ENCODE measurements at regions not wholly inside any gene's neighbourhood (a gene's known extent, or its start where the extent isn't known, plus 50 kb on each side); places are given as distances from the start of the nearest gene placed in this dataset.

DNA sequence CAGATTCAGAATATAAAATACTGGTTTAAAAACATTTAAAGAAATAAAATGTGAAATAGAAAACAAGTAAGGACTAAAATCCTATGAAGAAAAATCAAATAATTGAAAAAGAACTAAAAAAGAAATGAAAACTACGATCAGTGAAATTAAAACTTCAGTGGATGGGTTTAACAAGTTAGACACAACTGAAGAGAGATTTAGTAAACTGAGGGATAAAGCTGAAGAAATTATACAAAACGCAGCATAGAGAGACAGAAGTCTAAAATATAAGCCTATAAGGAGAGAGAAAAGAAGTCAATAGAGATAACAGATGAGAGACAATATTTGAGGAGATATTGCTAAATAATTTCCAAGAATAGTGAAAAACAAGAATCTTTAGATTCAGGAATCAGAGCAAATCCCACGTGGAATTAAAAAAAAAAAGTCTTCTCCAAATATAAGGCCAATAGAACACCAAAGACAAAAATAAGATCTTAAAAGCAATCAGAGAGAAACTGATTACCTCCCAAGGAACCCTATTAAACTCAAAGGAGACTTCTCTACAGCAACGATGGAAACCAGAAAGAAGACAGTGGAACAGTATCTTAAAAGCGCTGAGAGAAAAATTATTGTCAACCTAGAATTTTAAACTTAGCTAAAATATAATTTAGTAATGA, 59.6 kb upstream of the ABL1 start:
- Histone ChIP-seq H4K20me1 (ENCODE audit: insufficient read depth, low read length) (no peaks in the 10 kb centered on the region), H3K27me3 (ENCODE audit: insufficient read depth, low read length) (no peaks in the 10 kb centered on the region), H3K9me3 (ENCODE audit: low read depth, low read length) (no peaks in the 10 kb centered on the region), H3K4me2 (ENCODE audit: insufficient read depth, low read length) (no peak overlapping the region), H3K36me3 (ENCODE audit: insufficient read depth, low read length) (no peaks in the 10 kb centered on the region), H3K4me3 (ENCODE audit: insufficient read depth, low read length) (no peak overlapping the region), H3K27ac (ENCODE audit: low read depth, low read length) (peak overlapping the region; percentile 29), H2AFZ (ENCODE audit: low read length) (no peak overlapping the region), H3K79me2 (ENCODE audit: insufficient read depth, low read length) (peaks cover 69% of the 10 kb centered on the region), H3K4me1 (ENCODE audit: insufficient read depth, low read length) (peaks cover 34% of the 10 kb centered on the region)
- no peak for DNase-seq (ENCODE audit: insufficient read length, low spot score, missing footprints)
- TF ChIP-seq, protein P1, sequence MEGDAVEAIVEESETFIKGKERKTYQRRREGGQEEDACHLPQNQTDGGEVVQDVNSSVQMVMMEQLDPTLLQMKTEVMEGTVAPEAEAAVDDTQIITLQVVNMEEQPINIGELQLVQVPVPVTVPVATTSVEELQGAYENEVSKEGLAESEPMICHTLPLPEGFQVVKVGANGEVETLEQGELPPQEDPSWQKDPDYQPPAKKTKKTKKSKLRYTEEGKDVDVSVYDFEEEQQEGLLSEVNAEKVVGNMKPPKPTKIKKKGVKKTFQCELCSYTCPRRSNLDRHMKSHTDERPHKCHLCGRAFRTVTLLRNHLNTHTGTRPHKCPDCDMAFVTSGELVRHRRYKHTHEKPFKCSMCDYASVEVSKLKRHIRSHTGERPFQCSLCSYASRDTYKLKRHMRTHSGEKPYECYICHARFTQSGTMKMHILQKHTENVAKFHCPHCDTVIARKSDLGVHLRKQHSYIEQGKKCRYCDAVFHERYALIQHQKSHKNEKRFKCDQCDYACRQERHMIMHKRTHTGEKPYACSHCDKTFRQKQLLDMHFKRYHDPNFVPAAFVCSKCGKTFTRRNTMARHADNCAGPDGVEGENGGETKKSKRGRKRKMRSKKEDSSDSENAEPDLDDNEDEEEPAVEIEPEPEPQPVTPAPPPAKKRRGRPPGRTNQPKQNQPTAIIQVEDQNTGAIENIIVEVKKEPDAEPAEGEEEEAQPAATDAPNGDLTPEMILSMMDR (IDR thresholded peaks at IDR 0.05; ENCODE audit: extremely low read depth, low read depth, low read length), result no peak

DNA sequence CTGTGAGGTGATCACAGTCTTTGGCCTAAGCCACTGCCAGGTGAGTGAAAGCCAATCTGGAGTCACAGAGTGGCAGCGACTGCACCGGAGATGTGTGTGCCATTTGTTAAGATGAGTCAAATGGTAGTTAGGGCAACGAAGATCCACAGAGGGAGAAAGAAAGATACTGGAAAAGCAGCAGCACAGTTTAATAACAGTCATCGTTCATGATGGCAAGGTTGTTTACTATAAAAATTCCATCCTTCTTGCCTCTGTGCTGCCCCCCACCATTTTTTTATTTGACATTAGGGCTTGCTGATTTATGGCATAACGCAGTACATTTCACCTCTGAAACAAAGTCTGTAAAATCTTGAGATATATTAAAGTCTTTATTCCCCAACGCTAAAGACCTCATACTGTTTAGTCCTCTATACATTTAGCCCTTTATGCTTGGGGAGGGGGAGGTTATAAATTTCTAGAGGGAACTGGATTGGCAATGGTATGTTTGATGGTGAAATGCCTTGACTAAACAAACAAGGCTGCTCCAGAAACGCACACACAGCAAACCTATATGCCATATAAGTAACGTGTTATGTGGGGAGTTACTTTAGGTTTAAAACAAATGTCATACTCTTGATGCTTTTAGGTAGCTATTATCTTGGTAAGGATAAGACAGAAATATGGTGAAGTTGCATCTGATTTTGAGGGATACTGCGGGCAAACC, 55.8 kb upstream of the ABL1 start:
- H3K4me1 ChIP-seq (ENCODE audit: insufficient read depth, low read length), result peaks cover 57% of the 10 kb centered on the region
- no peaks in the 10 kb centered on the region for H3K9me3 ChIP-seq (ENCODE audit: low read depth, low read length)
- DNase-seq (ENCODE audit: insufficient read length, low spot score, missing footprints), result no peak
- no peaks in the 10 kb centered on the region for H3K27me3 ChIP-seq (ENCODE audit: insufficient read depth, low read length)
- H3K27ac ChIP-seq (ENCODE audit: low read depth, low read length), result peak overlapping the region; percentile 100
- no peak overlapping the region for H2AFZ ChIP-seq (ENCODE audit: low read length)
- no peaks in the 10 kb centered on the region for H3K36me3 ChIP-seq (ENCODE audit: insufficient read depth, low read length)
- no peaks in the 10 kb centered on the region for H4K20me1 ChIP-seq (ENCODE audit: insufficient read depth, low read length)
- H3K4me3 ChIP-seq (ENCODE audit: insufficient read depth, low read length), result no peak overlapping the region
- peaks cover 54% of the 10 kb centered on the region for H3K79me2 ChIP-seq (ENCODE audit: insufficient read depth, low read length)
- TF ChIP-seq, protein P1 (IDR thresholded peaks at IDR 0.05; ENCODE audit: extremely low read depth, low read depth, low read length), result no peak
- peak overlapping the region; percentile 95 for H3K4me2 ChIP-seq (ENCODE audit: insufficient read depth, low read length)

DNA sequence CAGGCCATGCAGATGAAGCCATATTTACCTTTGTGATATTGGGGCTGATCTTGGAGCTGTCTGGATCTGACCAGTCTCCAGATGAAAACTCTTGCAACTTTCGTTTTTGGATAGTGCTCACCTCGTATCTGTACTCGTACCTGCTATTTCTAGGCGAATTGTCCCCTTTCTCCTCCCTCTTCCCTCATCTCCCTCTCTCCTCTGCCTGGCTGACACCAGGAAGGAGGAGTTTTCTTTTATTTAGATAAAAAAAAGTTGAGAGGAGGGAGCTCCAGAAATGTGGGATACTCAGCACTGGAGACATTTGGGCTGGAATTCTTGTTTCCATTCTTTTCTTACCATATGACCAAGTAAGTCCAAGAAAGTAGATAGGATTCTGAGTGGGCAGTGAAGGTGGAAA, 54.6 kb upstream of the ABL1 start:
- no peaks in the 10 kb centered on the region for H3K27me3 ChIP-seq (ENCODE audit: insufficient read depth, low read length)
- peaks cover 51% of the 10 kb centered on the region for H3K4me1 ChIP-seq (ENCODE audit: insufficient read depth, low read length)
- peaks cover 5% of the 10 kb centered on the region for H4K20me1 ChIP-seq (ENCODE audit: insufficient read depth, low read length)
- peaks cover 59% of the 10 kb centered on the region for H3K79me2 ChIP-seq (ENCODE audit: insufficient read depth, low read length)
- TF ChIP-seq, protein P1 (IDR thresholded peaks at IDR 0.05; ENCODE audit: extremely low read depth, low read depth, low read length), result no peak
- no peak overlapping the region for H2AFZ ChIP-seq (ENCODE audit: low read length)
- peak overlapping the region; percentile 95 for H3K4me2 ChIP-seq (ENCODE audit: insufficient read depth, low read length)
- no peaks in the 10 kb centered on the region for H3K9me3 ChIP-seq (ENCODE audit: low read depth, low read length)
- no peaks in the 10 kb centered on the region for H3K36me3 ChIP-seq (ENCODE audit: insufficient read depth, low read length)
- peak; percentile 59 for DNase-seq (ENCODE audit: insufficient read length, low spot score, missing footprints)
- peak overlapping the region; percentile 100 for H3K27ac ChIP-seq (ENCODE audit: low read depth, low read length)
- H3K4me3 ChIP-seq (ENCODE audit: insufficient read depth, low read length), result peak overlapping the region; percentile 66

DNA sequence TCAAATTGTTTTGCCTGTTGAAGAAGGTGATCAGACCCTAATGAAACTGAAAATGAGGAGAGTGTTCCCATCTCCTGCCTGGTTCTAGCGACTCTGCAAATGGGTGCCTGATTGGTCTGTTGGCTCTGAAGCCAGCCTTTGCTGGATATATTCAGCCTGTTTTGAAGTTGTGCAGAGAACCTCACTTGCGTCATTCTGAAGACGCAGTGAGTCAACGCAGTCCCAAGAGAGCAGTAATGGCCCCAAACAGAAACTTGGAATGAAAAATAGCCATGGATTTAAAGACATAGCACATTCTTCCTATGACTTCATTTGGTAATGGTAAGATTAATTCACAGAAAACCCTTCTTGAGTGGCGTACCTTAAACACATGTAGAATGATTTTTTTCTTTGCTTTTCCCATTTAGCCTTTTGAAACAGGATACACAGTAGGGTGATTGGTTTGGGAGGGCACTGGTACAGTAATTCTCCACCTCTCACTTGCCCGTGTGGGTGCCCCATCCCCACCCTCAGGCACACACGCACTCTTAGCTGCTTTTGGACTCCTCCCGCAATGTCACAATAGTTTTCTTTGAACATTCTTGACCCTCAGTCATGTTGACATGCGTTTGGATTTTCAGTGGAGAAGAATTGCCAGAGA, 54.1 kb upstream of the ABL1 start:
- Histone ChIP-seq H3K4me1 (ENCODE audit: insufficient read depth, low read length) (peaks cover 52% of the 10 kb centered on the region), H3K36me3 (ENCODE audit: insufficient read depth, low read length) (no peaks in the 10 kb centered on the region), H4K20me1 (ENCODE audit: insufficient read depth, low read length) (peaks cover 5% of the 10 kb centered on the region), H3K79me2 (ENCODE audit: insufficient read depth, low read length) (peaks cover 61% of the 10 kb centered on the region), H3K4me2 (ENCODE audit: insufficient read depth, low read length) (peak overlapping the region; percentile 95), H3K27me3 (ENCODE audit: insufficient read depth, low read length) (no peaks in the 10 kb centered on the region), H3K9me3 (ENCODE audit: low read depth, low read length) (no peaks in the 10 kb centered on the region), H2AFZ (ENCODE audit: low read length) (peak overlapping the region; percentile 16), H3K4me3 (ENCODE audit: insufficient read depth, low read length) (peak overlapping the region; percentile 66), H3K27ac (ENCODE audit: low read depth, low read length) (peak overlapping the region; percentile 100)
- peak; percentile 81 for DNase-seq (ENCODE audit: insufficient read length, low spot score, missing footprints)
- TF ChIP-seq, protein P1 (IDR thresholded peaks at IDR 0.05; ENCODE audit: extremely low read depth, low read depth, low read length), result no peak
